Spleen (tissue), 11 donors: ENCODE measurements at regions not wholly inside any gene's neighbourhood (a gene's known extent, or its start where the extent isn't known, plus 50 kb on each side); places are given as distances from the start of the nearest gene placed in this dataset.
"Not testable (repeated sequence)": the region's sequence is repeated elsewhere in the genome, so short reads cannot be mapped to it uniquely, and the experiment has no call there.

Experiments used
- DNase-seq: peaks from one replicate; pipeline ENCODE4 v3.0.0-alpha.2; 2020
- H3K27ac ChIP-seq, 8 donors: fragments of 200-600 bp; sonication (generic) in 7 of 8; 1 replicate in 4 of 8; 2 replicates in 4 of 8; pipeline versions ENCODE4 v1.5.0 to v1.8.0; 2016 to 2021; ENCODE audit warnings: inconsistent platforms in 4 of 8, mild to moderate bottlenecking in 4 of 8, moderate library complexity in 1 of 8
- H3K27me3 ChIP-seq, 7 donors: fragments of 200-600 bp; sonication (generic) in 6 of 7; replicated peaks in 1 of 7; 1 replicate in 4 of 7; 2 replicates in 3 of 7; pipeline versions ENCODE4 v1.5.0 to v1.8.0; 2016 to 2021; ENCODE audit warnings: inconsistent platforms in 3 of 7, mild to moderate bottlenecking in 1 of 7
- H3K36me3 ChIP-seq, 6 donors: fragments of 200-600 bp; sonication (generic) in 5 of 6; 1 replicate in 4 of 6; 2 replicates in 2 of 6; pipeline versions ENCODE4 v1.5.0 to v1.8.0; 2016 to 2021; ENCODE audit warnings: inconsistent platforms in 2 of 6
- H3K4me1 ChIP-seq, 6 donors: fragments of 200-600 bp; sonication (generic) in 5 of 6; 1 replicate in 3 of 6; 2 replicates in 3 of 6; pipeline versions ENCODE4 v1.5.0 to v1.8.0; 2016 to 2021; ENCODE audit warnings: inconsistent platforms in 3 of 6
- H3K4me3 ChIP-seq, 8 donors: fragments of 200-600 bp; sonication (generic) in 7 of 8; 1 replicate in 4 of 8; 2 replicates in 4 of 8; pipeline versions ENCODE4 v1.5.0 to v1.8.0; 2016 to 2021; ENCODE audit warnings: inconsistent platforms in 4 of 8, mild to moderate bottlenecking in 4 of 8, moderate library complexity in 2 of 8
- H3K9me3 ChIP-seq, 8 donors: fragments of 200-600 bp; sonication (generic) in 7 of 8; 1 replicate in 4 of 8; 2 replicates in 4 of 8; pipeline versions ENCODE4 v1.5.0 to v1.8.0; 2016 to 2021; ENCODE audit warnings: inconsistent platforms in 4 of 8
- CTCF ChIP-seq, 11 experiments: fragments of 200-600 bp in 7 of 11; fragments of 450-650 bp in 4 of 11; sonication (generic) in 4 of 11; IDR thresholded peaks in 8 of 11; conservative IDR thresholded peaks in 3 of 11; 1 replicate in 7 of 11; 2 replicates in 4 of 11; pipeline versions ENCODE4 v1.4.0 to v1.8.0; 2016 to 2021; ENCODE audit warnings: antibody characterized with exemption in 11 of 11, inconsistent platforms in 4 of 11, mild to moderate bottlenecking in 1 of 11
- POLR2A ChIP-seq, 3 donors: fragments of 450-650 bp; IDR thresholded peaks; one replicate each; pipeline ENCODE4 v1.5.1; 2017; ENCODE audit warnings: antibody characterized with exemption in 3 of 3, mild to moderate bottlenecking in 1 of 3
- POLR2AphosphoS5 ChIP-seq, 3 donors: sonication (generic); formaldehyde crosslinking; IDR thresholded peaks; one replicate each; pipeline ENCODE4 v1.5.1; 2017; ENCODE audit warnings: antibody characterized with exemption in 3 of 3
- whole genome bisulfite sequencing, 5 donors: extraction: QIAGEN DNeasy Blood & Tissue Kit in 3 of 5; methylation state at CpG; one replicate each; pipeline versions ENCODE4 v1.1.5 to v1.1.7; 2013 to 2018; 5-methylcytosine and 5-hydroxymethylcytosine counted together
- intact Hi-C: fragments of 100-400 bp; cut with DNase I; formaldehyde crosslinking; loops from one replicate; pipeline ENCODE4 v1.15.0; 2023; ENCODE audit warnings: low total_unique reads
- donor health status: healthy with polysubstance abuse.
- donor health status: DM: no; HTN: no; CAD: no; lungs with moderate emphysema.
- donor health status: DM: no; HTN: no; CAD: no.
- donor health status: Bipolar disorder and iron deficiency.
- donor health status: healthy.
- donor health status: DM: no; HTN: no; CAD: no.
- donor health status: DM: yes; HTN: yes; CAD: no.

- 43 to 55% (median 48%) methylated on average over 2 of the region's 2 CpGs for WGBS, 5 donors
- intact Hi-C loops, result no loop called here
- TF ChIP-seq CTCF (IDR thresholded peaks at IDR 0.05 in 8 of 11, conservative IDR thresholded peaks at IDR 0.05 in 3 of 11) (no peak), POLR2AphosphoS5 (IDR thresholded peaks at IDR 0.05) (no peak), POLR2A (IDR thresholded peaks at IDR 0.05) (no peak)
Measured at GRCh38 chr5:21013237-21013636, 1025.2 kb upstream of the CDH18 start.

GRCh38 chr5:21007781-21008180 lies 1019.8 kb upstream of the CDH18 start:
- no peaks in the 10 kb centered on the region for H3K4me1 ChIP-seq
- no peak for DNase-seq
- H3K9me3 ChIP-seq, result no peaks in the 10 kb centered on the region
- no peak overlapping the region for H3K27ac ChIP-seq
- no peaks in the 10 kb centered on the region for H3K27me3 ChIP-seq
- TF ChIP-seq CTCF (IDR thresholded peaks at IDR 0.05 in 8 of 11, conservative IDR thresholded peaks at IDR 0.05 in 3 of 11) (no peak), POLR2AphosphoS5 (IDR thresholded peaks at IDR 0.05) (no peak)
- no peaks in the 10 kb centered on the region for H3K36me3 ChIP-seq
- WGBS, 5 donors, result 84 to 97% (median 89%) methylated on average over 2 of the region's 2 CpGs
- no peak overlapping the region for H3K4me3 ChIP-seq
- intact Hi-C loops, result no loop called here

More at GRCh38 chr5:21013237-21013636, 1025.2 kb upstream of the CDH18 start:
- no peak for DNase-seq
- H3K4me1 ChIP-seq, result no peaks in the 10 kb centered on the region
- no peak overlapping the region for H3K4me3 ChIP-seq
- no peaks in the 10 kb centered on the region for H3K36me3 ChIP-seq
- H3K27me3 ChIP-seq, result no peaks in the 10 kb centered on the region
- peaks cover 0 to 4% (median under 1%) of the 10 kb centered on the region in 8 donors for H3K9me3 ChIP-seq
- H3K27ac ChIP-seq, result no peak overlapping the region

GRCh38 chr5:20988933-20989332 lies 1000.9 kb upstream of the CDH18 start:
- DNase-seq, H3K36me3 ChIP-seq, H3K4me1 ChIP-seq, intact Hi-C loops, H3K27ac ChIP-seq, H3K4me3 ChIP-seq, H3K27me3 ChIP-seq: not testable (repeated sequence)
- H3K9me3 ChIP-seq, result peaks cover 0 to 61% (median 28%) of the 10 kb centered on the region in 8 donors
- 33 to 72% (median 42%) methylated on average over 2 of the region's 2 CpGs for WGBS, 5 donors

- no peaks in the 10 kb centered on the region for H3K4me1 ChIP-seq
- intact Hi-C loops, result no loop called here
- TF ChIP-seq CTCF (IDR thresholded peaks at IDR 0.05 in 8 of 11, conservative IDR thresholded peaks at IDR 0.05 in 3 of 11), result no peak
- no peak for TF ChIP-seq POLR2A (IDR thresholded peaks at IDR 0.05)
- TF ChIP-seq POLR2AphosphoS5 (IDR thresholded peaks at IDR 0.05), result no peak
- peaks cover 0 to 59% (median 41%) of the 10 kb centered on the region in 8 donors for H3K9me3 ChIP-seq
- H3K27ac ChIP-seq, result no peak overlapping the region
- no peak for DNase-seq
- H3K27me3 ChIP-seq, result no peaks in the 10 kb centered on the region
- H3K4me3 ChIP-seq, result no peak overlapping the region
- WGBS, 5 donors, result 61 to 76% (median 74%) methylated on average over 2 of the region's 2 CpGs
- no peaks in the 10 kb centered on the region for H3K36me3 ChIP-seq
Measured at GRCh38 chr5:20985754-20986153, 997.8 kb upstream of the CDH18 start.

GRCh38 chr5:20974426-20974825 lies 986.4 kb upstream of the CDH18 start:
- Histone ChIP-seq H3K27me3 (no peaks in the 10 kb centered on the region), H3K4me3 (no peak overlapping the region), H3K27ac (no peak overlapping the region), H3K36me3 (no peaks in the 10 kb centered on the region), H3K4me1 (no peaks in the 10 kb centered on the region), H3K9me3 (peaks cover 0 to 5% (median 0%) of the 10 kb centered on the region in 8 donors)
- intact Hi-C loops, result no loop called here
- 73 to 84% (median 81%) methylated on average over 1 of the region's 1 CpG for WGBS, 5 donors
- no peak for DNase-seq
- no peak for TF ChIP-seq POLR2AphosphoS5 (IDR thresholded peaks at IDR 0.05)
- no peak for TF ChIP-seq CTCF (IDR thresholded peaks at IDR 0.05 in 8 of 11, conservative IDR thresholded peaks at IDR 0.05 in 3 of 11)
- TF ChIP-seq POLR2A (IDR thresholded peaks at IDR 0.05), result no peak
